GM10266 (cell line): ENCODE measurements at regions not wholly inside any gene's neighbourhood (a gene's known extent, or its start where the extent isn't known, plus 50 kb on each side); places are given as distances from the start of the nearest gene placed in this dataset.

Source experiments
- DNase-seq: peaks from one replicate; pipeline ENCODE4 v3.0.0; 2012; ENCODE audit errors: extremely low spot score
- TF ChIP-seq, protein P1 (sequence below): IDR thresholded peaks from 2 replicates; pipeline ENCODE4 v1.5.1; 2012; ENCODE audit warnings: mild to moderate bottlenecking, low read depth; ENCODE audit not compliant: control insufficient read depth, insufficient read depth; ENCODE audit errors: missing control alignments

DNA sequence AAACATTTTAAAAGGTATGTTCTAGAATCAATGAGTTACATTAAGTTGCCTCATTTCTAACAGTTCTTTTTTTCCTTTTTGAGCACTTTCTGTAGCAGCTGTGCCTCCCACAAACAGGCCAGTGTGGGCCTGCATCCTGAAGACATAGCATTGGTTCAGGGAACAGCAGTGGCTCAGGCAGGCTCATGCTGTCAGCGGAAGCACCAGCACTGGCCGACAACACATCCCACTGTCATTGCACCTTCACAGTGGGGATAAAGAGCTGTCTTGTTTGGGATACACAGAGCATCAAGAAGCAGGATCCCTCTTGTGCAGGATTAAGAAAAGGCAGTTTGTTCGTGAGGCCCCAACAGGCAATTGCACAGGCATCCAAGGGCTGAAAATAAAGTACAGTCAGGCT, 123.3 kb downstream of the MOBP start:
- TF ChIP-seq, protein P1, sequence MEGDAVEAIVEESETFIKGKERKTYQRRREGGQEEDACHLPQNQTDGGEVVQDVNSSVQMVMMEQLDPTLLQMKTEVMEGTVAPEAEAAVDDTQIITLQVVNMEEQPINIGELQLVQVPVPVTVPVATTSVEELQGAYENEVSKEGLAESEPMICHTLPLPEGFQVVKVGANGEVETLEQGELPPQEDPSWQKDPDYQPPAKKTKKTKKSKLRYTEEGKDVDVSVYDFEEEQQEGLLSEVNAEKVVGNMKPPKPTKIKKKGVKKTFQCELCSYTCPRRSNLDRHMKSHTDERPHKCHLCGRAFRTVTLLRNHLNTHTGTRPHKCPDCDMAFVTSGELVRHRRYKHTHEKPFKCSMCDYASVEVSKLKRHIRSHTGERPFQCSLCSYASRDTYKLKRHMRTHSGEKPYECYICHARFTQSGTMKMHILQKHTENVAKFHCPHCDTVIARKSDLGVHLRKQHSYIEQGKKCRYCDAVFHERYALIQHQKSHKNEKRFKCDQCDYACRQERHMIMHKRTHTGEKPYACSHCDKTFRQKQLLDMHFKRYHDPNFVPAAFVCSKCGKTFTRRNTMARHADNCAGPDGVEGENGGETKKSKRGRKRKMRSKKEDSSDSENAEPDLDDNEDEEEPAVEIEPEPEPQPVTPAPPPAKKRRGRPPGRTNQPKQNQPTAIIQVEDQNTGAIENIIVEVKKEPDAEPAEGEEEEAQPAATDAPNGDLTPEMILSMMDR = no peak
- no peak for DNase-seq

GRCh38 chr3:39592311-39593050, 125.0 kb downstream of the MOBP start:
- DNase-seq = no peak
- TF ChIP-seq, protein P1 = no peak

GRCh38 chr3:39593341-39593740, 125.9 kb downstream of the MOBP start:
- TF ChIP-seq, protein P1 = no peak
- no peak for DNase-seq

GRCh38 chr3:39601241-39601640, 133.8 kb downstream of the MOBP start:
- TF ChIP-seq, protein P1 = no peak

GRCh38 chr3:39605837-39606236, 138.4 kb downstream of the MOBP start:
- no peak for DNase-seq
- TF ChIP-seq, protein P1 = no peak

More at GRCh38 chr3:39601241-39601640, 133.8 kb downstream of the MOBP start:
- no peak for DNase-seq

DNA sequence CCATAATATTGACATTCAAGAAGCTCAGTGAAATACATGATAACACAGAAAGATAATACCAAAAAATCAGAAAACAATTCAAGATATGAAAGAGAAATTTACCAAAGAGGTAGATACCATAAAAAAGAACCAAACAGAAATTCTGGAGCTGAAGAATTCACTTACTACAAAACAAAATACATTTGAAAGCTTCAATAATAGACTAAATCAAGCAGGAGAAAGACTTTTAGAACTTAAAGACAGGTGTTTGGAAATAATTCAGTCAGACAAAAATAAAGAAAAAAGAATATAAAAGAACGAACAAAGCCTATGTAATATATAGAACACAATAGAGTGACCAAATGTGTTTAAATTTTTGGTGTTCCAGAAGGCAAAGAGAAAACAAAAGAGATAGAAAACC, 158.7 kb downstream of the MOBP start:
- DNase-seq = no peak
- TF ChIP-seq, protein P1 = no peak

- TF ChIP-seq, protein P1 = no peak
- no peak for DNase-seq
These were observed 163.7 kb downstream of the MOBP start for GRCh38 chr3:39631136-39631535.
